GM19395 (cell line): ENCODE measurements at regions not wholly inside any gene's neighbourhood (a gene's known extent, or its start where the extent isn't known, plus 50 kb on each side); places are given as distances from the start of the nearest gene placed in this dataset.

Source experiments
- ATAC-seq: cut with Tn5 transposase; IDR thresholded peaks from one replicate; pipeline ENCODE4 v1.9.1; 2021; ENCODE audit warnings: mild to moderate bottlenecking, moderate library complexity; ENCODE audit not compliant: unreplicated experiment

- ATAC-seq: no peak
Measured at GRCh38 chr15:69828181-69828828, 269.4 kb downstream of the TLE3 start.

GRCh38 chr15:69829974-69830373 lies 267.7 kb downstream of the TLE3 start:
- no peak for ATAC-seq

- no peak for ATAC-seq
Measured at GRCh38 chr15:69830430-69830829, 267.3 kb downstream of the TLE3 start.

- ATAC-seq: no peak
Measured at GRCh38 chr15:69830876-69831275, 266.8 kb downstream of the TLE3 start.

- no peak for ATAC-seq
Measured at GRCh38 chr15:69834267-69834666, 263.4 kb downstream of the TLE3 start.

- ATAC-seq: no peak
Measured at GRCh38 chr15:69834761-69835160, 263.0 kb downstream of the TLE3 start.

- no peak for ATAC-seq
Measured at GRCh38 chr15:69836048-69836447, 261.7 kb downstream of the TLE3 start.

GRCh38 chr15:69836526-69837230 lies 261.0 kb downstream of the TLE3 start:
- no peak for ATAC-seq

- no peak for ATAC-seq
Measured at GRCh38 chr15:69838338-69838737, 259.4 kb downstream of the TLE3 start.

- no peak for ATAC-seq
Measured at GRCh38 chr15:69838994-69839393, 258.7 kb downstream of the TLE3 start.

GRCh38 chr15:69841113-69841828 lies 256.4 kb downstream of the TLE3 start:
- ATAC-seq: no peak

- ATAC-seq: no peak
Measured at GRCh38 chr15:69842851-69843250, 254.9 kb downstream of the TLE3 start.

- no peak for ATAC-seq
Measured at GRCh38 chr15:69843276-69843899, 254.3 kb downstream of the TLE3 start.

GRCh38 chr15:69843900-69844304 lies 253.8 kb downstream of the TLE3 start:
- no peak for ATAC-seq

GRCh38 chr15:69845159-69845558 lies 252.6 kb downstream of the TLE3 start:
- no peak for ATAC-seq

- no peak for ATAC-seq
Measured at GRCh38 chr15:69847625-69848024, 250.1 kb downstream of the TLE3 start.

- no peak for ATAC-seq
Measured at GRCh38 chr15:69848096-69848495, 249.6 kb downstream of the TLE3 start.

GRCh38 chr15:69848551-69849231 lies 249.0 kb downstream of the TLE3 start:
- no peak for ATAC-seq

- ATAC-seq: no peak
Measured at GRCh38 chr15:69849232-69849610, 248.5 kb downstream of the TLE3 start.

GRCh38 chr15:69852482-69852881 lies 245.2 kb downstream of the TLE3 start:
- ATAC-seq: no peak

GRCh38 chr15:69852916-69853315 lies 244.8 kb downstream of the TLE3 start:
- ATAC-seq: no peak
